ENCODE measurements at regions not wholly inside any gene's neighbourhood (a gene's known extent, or its start where the extent isn't known, plus 50 kb on each side); places are given as distances from the start of the nearest gene placed in this dataset.

- DNase-seq (ENCODE audit: insufficient read length, low spot score) (no peak), FAIRE-seq (no peak)
- TF ChIP-seq PAX5 (IDR thresholded peaks at IDR 0.05; ENCODE audit: insufficient read depth, low read length, severe bottlenecking) = no peak
- no peak for TF ChIP-seq TAF1 (IDR thresholded peaks at IDR 0.05; ENCODE audit: low read depth, low read length)
- no peak for TF ChIP-seq POU2F2 (IDR thresholded peaks at IDR 0.05; ENCODE audit: low read depth, low read length)
- TF ChIP-seq SPI1 (IDR thresholded peaks at IDR 0.05; ENCODE audit: low read depth, low read length) = no peak
- TF ChIP-seq POLR2AphosphoS5 (IDR thresholded peaks at IDR 0.05; ENCODE audit: low read depth, low read length) = no peak
- TF ChIP-seq POLR2A (IDR thresholded peaks at IDR 0.05; ENCODE audit: low read depth, low read length) = no peak
These were observed 143.9 kb upstream of the PREP start for GRCh38 chr6:105546754-105547153.

- FAIRE-seq (no peak), DNase-seq (ENCODE audit: insufficient read length, low spot score) (no peak)
- no peak for TF ChIP-seq POLR2A (IDR thresholded peaks at IDR 0.05; ENCODE audit: low read depth, low read length)
- no peak for TF ChIP-seq POU2F2 (IDR thresholded peaks at IDR 0.05; ENCODE audit: low read depth, low read length)
- TF ChIP-seq SPI1 (IDR thresholded peaks at IDR 0.05; ENCODE audit: low read depth, low read length) = no peak
- TF ChIP-seq PAX5 (IDR thresholded peaks at IDR 0.05; ENCODE audit: insufficient read depth, low read length, severe bottlenecking) = no peak
- TF ChIP-seq POLR2AphosphoS5 (IDR thresholded peaks at IDR 0.05; ENCODE audit: low read depth, low read length) = no peak
- no peak for TF ChIP-seq TAF1 (IDR thresholded peaks at IDR 0.05; ENCODE audit: low read depth, low read length)
These were observed 143.3 kb upstream of the PREP start for GRCh38 chr6:105545947-105546731.

GRCh38 chr6:105545228-105545920, 142.5 kb upstream of the PREP start:
- FAIRE-seq (no peak), DNase-seq (ENCODE audit: insufficient read length, low spot score) (no peak)
- TF ChIP-seq SPI1 (IDR thresholded peaks at IDR 0.05; ENCODE audit: low read depth, low read length) (no peak), POLR2AphosphoS5 (IDR thresholded peaks at IDR 0.05; ENCODE audit: low read depth, low read length) (no peak), TAF1 (IDR thresholded peaks at IDR 0.05; ENCODE audit: low read depth, low read length) (no peak), POU2F2 (IDR thresholded peaks at IDR 0.05; ENCODE audit: low read depth, low read length) (no peak), PAX5 (IDR thresholded peaks at IDR 0.05; ENCODE audit: insufficient read depth, low read length, severe bottlenecking) (no peak), POLR2A (IDR thresholded peaks at IDR 0.05; ENCODE audit: low read depth, low read length) (no peak)

- DNase-seq (ENCODE audit: insufficient read length, low spot score) (no peak), FAIRE-seq (no peak)
- TF ChIP-seq POU2F2 (IDR thresholded peaks at IDR 0.05; ENCODE audit: low read depth, low read length) = no peak
- no peak for TF ChIP-seq POLR2A (IDR thresholded peaks at IDR 0.05; ENCODE audit: low read depth, low read length)
- no peak for TF ChIP-seq PAX5 (IDR thresholded peaks at IDR 0.05; ENCODE audit: insufficient read depth, low read length, severe bottlenecking)
- no peak for TF ChIP-seq POLR2AphosphoS5 (IDR thresholded peaks at IDR 0.05; ENCODE audit: low read depth, low read length)
- no peak for TF ChIP-seq SPI1 (IDR thresholded peaks at IDR 0.05; ENCODE audit: low read depth, low read length)
- TF ChIP-seq TAF1 (IDR thresholded peaks at IDR 0.05; ENCODE audit: low read depth, low read length) = no peak
These were observed 137.0 kb upstream of the PREP start for GRCh38 chr6:105539911-105540310.

GRCh38 chr6:105537981-105538578, 135.2 kb upstream of the PREP start:
- DNase-seq (ENCODE audit: insufficient read length, low spot score) (no peak), FAIRE-seq (no peak)
- TF ChIP-seq POU2F2 (IDR thresholded peaks at IDR 0.05; ENCODE audit: low read depth, low read length) (no peak), PAX5 (IDR thresholded peaks at IDR 0.05; ENCODE audit: insufficient read depth, low read length, severe bottlenecking) (no peak), SPI1 (IDR thresholded peaks at IDR 0.05; ENCODE audit: low read depth, low read length) (no peak), POLR2A (IDR thresholded peaks at IDR 0.05; ENCODE audit: low read depth, low read length) (no peak), POLR2AphosphoS5 (IDR thresholded peaks at IDR 0.05; ENCODE audit: low read depth, low read length) (no peak), TAF1 (IDR thresholded peaks at IDR 0.05; ENCODE audit: low read depth, low read length) (no peak)

GRCh38 chr6:105536961-105537360, 134.1 kb upstream of the PREP start:
- FAIRE-seq (no peak), DNase-seq (ENCODE audit: insufficient read length, low spot score) (no peak)
- no peak for TF ChIP-seq POU2F2 (IDR thresholded peaks at IDR 0.05; ENCODE audit: low read depth, low read length)
- TF ChIP-seq SPI1 (IDR thresholded peaks at IDR 0.05; ENCODE audit: low read depth, low read length) = no peak
- no peak for TF ChIP-seq POLR2A (IDR thresholded peaks at IDR 0.05; ENCODE audit: low read depth, low read length)
- no peak for TF ChIP-seq TAF1 (IDR thresholded peaks at IDR 0.05; ENCODE audit: low read depth, low read length)
- TF ChIP-seq POLR2AphosphoS5 (IDR thresholded peaks at IDR 0.05; ENCODE audit: low read depth, low read length) = no peak
- no peak for TF ChIP-seq PAX5 (IDR thresholded peaks at IDR 0.05; ENCODE audit: insufficient read depth, low read length, severe bottlenecking)

- no peak for FAIRE-seq
- no peak for TF ChIP-seq POLR2A (IDR thresholded peaks at IDR 0.05; ENCODE audit: low read depth, low read length)
- TF ChIP-seq PAX5 (IDR thresholded peaks at IDR 0.05; ENCODE audit: insufficient read depth, low read length, severe bottlenecking) = no peak
- no peak for TF ChIP-seq SPI1 (IDR thresholded peaks at IDR 0.05; ENCODE audit: low read depth, low read length)
- no peak for TF ChIP-seq POU2F2 (IDR thresholded peaks at IDR 0.05; ENCODE audit: low read depth, low read length)
- TF ChIP-seq POLR2AphosphoS5 (IDR thresholded peaks at IDR 0.05; ENCODE audit: low read depth, low read length) = no peak
- TF ChIP-seq TAF1 (IDR thresholded peaks at IDR 0.05; ENCODE audit: low read depth, low read length) = no peak
- DNase-seq (ENCODE audit: insufficient read length, low spot score) = no peak
These were observed 130.4 kb upstream of the PREP start for GRCh38 chr6:105533301-105533700.

GRCh38 chr6:105526225-105526872, 123.5 kb upstream of the PREP start:
- FAIRE-seq (no peak), DNase-seq (ENCODE audit: insufficient read length, low spot score) (no peak)
- TF ChIP-seq POLR2A (IDR thresholded peaks at IDR 0.05; ENCODE audit: low read depth, low read length) (no peak), TAF1 (IDR thresholded peaks at IDR 0.05; ENCODE audit: low read depth, low read length) (no peak), PAX5 (IDR thresholded peaks at IDR 0.05; ENCODE audit: insufficient read depth, low read length, severe bottlenecking) (no peak), SPI1 (IDR thresholded peaks at IDR 0.05; ENCODE audit: low read depth, low read length) (no peak), POU2F2 (IDR thresholded peaks at IDR 0.05; ENCODE audit: low read depth, low read length) (no peak), POLR2AphosphoS5 (IDR thresholded peaks at IDR 0.05; ENCODE audit: low read depth, low read length) (no peak)

Data from GM12891 (cell line).